ENCODE measurements at regions not wholly inside any gene's neighbourhood (a gene's known extent, or its start where the extent isn't known, plus 50 kb on each side); places are given as distances from the start of the nearest gene placed in this dataset.

DNA sequence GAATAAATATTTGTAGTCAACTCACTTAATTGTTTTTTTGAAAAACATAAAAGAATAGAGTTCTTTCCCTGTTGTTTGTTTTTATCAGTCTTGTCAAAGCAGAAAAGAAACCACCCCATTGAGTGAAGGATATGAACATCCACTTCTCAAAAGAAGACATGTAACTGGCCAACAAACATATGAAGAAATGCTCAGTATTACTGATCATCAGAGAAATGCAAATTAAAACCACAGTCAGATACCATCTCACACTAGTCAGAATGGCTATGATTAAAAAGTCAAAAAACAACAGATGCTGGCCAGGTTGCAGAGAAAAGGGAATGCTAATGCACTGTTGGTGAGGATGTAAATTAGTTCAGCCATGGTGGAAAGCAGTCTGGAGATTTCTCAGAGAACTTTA, 326.1 kb upstream of the EMCN start:
- CTCF ChIA-PET, result no interaction called here
- no peaks in the 10 kb centered on the region for H3K27me3 ChIP-seq (ENCODE audit: control insufficient read depth, insufficient read depth, low read length)
- dilution Hi-C loops (cut with HindIII; ENCODE audit: low sequenced_read_pairs, unreplicated experiment), result no loop called here
- H3K79me1 ChIP-seq (ENCODE audit: low read depth in 1 of 2, low read length in 2 of 2), result no peaks in the 10 kb centered on the region
- BruUV-seq (replicated peaks), result no TSS peak
- H4K20me1 ChIP-seq (ENCODE audit: insufficient read depth, low read length), result no peaks in the 10 kb centered on the region
- in situ Hi-C loops (cut with MboI; ENCODE audit: low sequenced_read_pairs), result no loop called here
- H3K56ac ChIP-seq (ENCODE audit: extremely low read depth, insufficient read depth, low read length), result no peak overlapping the region
- H3K36me3 ChIP-seq (ENCODE audit: control insufficient read depth, insufficient read depth, low read length), result no peaks in the 10 kb centered on the region
- no peak for DNase-seq
- no peak for ATAC-seq (ENCODE audit: low read depth)
- no peak overlapping the region for H3K4ac ChIP-seq (ENCODE audit: low read depth, low read length)
- POLR2A ChIA-PET (ENCODE audit: unreplicated experiment), result no interaction called here
- no peaks in the 10 kb centered on the region for H3K9me1 ChIP-seq (ENCODE audit: insufficient read depth, low read length)
- intact Hi-C loops (cut with micrococcal nuclease), result no loop called here
- no peak overlapping the region for H4K8ac ChIP-seq (ENCODE audit: low read depth in 2 of 2, low read length in 2 of 2)
- TF ChIP-seq, protein P1, sequence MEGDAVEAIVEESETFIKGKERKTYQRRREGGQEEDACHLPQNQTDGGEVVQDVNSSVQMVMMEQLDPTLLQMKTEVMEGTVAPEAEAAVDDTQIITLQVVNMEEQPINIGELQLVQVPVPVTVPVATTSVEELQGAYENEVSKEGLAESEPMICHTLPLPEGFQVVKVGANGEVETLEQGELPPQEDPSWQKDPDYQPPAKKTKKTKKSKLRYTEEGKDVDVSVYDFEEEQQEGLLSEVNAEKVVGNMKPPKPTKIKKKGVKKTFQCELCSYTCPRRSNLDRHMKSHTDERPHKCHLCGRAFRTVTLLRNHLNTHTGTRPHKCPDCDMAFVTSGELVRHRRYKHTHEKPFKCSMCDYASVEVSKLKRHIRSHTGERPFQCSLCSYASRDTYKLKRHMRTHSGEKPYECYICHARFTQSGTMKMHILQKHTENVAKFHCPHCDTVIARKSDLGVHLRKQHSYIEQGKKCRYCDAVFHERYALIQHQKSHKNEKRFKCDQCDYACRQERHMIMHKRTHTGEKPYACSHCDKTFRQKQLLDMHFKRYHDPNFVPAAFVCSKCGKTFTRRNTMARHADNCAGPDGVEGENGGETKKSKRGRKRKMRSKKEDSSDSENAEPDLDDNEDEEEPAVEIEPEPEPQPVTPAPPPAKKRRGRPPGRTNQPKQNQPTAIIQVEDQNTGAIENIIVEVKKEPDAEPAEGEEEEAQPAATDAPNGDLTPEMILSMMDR (conservative IDR thresholded peaks at IDR 0.05; ENCODE audit: low read depth, low read length), result no peak
- TF ChIP-seq BHLHE40 (IDR thresholded peaks at IDR 0.05; ENCODE audit: low read depth, low read length) (no peak), FOS (IDR thresholded peaks at IDR 0.05; ENCODE audit: low read depth, low read length) (no peak), CEBPB (IDR thresholded peaks at IDR 0.05; ENCODE audit: low read depth, low read length) (no peak), CHD1 (IDR thresholded peaks at IDR 0.05; ENCODE audit: low read depth, low read length) (no peak)
- TF ChIP-seq, protein P2, sequence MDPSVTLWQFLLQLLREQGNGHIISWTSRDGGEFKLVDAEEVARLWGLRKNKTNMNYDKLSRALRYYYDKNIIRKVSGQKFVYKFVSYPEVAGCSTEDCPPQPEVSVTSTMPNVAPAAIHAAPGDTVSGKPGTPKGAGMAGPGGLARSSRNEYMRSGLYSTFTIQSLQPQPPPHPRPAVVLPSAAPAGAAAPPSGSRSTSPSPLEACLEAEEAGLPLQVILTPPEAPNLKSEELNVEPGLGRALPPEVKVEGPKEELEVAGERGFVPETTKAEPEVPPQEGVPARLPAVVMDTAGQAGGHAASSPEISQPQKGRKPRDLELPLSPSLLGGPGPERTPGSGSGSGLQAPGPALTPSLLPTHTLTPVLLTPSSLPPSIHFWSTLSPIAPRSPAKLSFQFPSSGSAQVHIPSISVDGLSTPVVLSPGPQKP (IDR thresholded peaks at IDR 0.05; ENCODE audit: borderline replicate concordance, low read depth, low read length), result no peak
- no peaks in the 10 kb centered on the region for H3K9me3 ChIP-seq (ENCODE audit: control insufficient read depth, insufficient read depth, low read length)
- H3K27ac ChIP-seq (ENCODE audit: insufficient read depth, low read length), result no peak overlapping the region
- no peak overlapping the region for H3K9ac ChIP-seq (ENCODE audit: low read depth, low read length)
- no peak overlapping the region for H2BK5ac ChIP-seq (ENCODE audit: low read depth, low read length, poor library complexity, severe bottlenecking)
- H3K4me2 ChIP-seq (ENCODE audit: low read depth, low read length), result no peak overlapping the region
- H2BK120ac ChIP-seq (ENCODE audit: low read depth, low read length), result no peak overlapping the region
- H3K14ac ChIP-seq (replicated peaks; ENCODE audit: low read depth, low read length), result no peak overlapping the region
- no peak overlapping the region for H3K23ac ChIP-seq (ENCODE audit: low read depth, low read length)
- no peak overlapping the region for H4K91ac ChIP-seq (ENCODE audit: insufficient read depth, low read depth, low read length)
- no peak overlapping the region for H2AK9ac ChIP-seq (replicated peaks; ENCODE audit: low read depth, low read length, poor library complexity)
- H2AFZ ChIP-seq (replicated peaks; ENCODE audit: low read length, poor library complexity), result no peak overlapping the region
- no peak overlapping the region for H2AK5ac ChIP-seq (ENCODE audit: low read depth, low read length)
- H3K4me3 ChIP-seq (ENCODE audit: insufficient read depth, low read depth, low read length), result no peak overlapping the region
- no peak overlapping the region for H4K5ac ChIP-seq (ENCODE audit: low read depth, low read length)
- H2BK20ac ChIP-seq (ENCODE audit: low read depth, low read length), result no peak overlapping the region
- no peak overlapping the region for H2BK15ac ChIP-seq (ENCODE audit: low read depth, low read length)
- H3K4me1 ChIP-seq (ENCODE audit: control insufficient read depth, insufficient read depth, low read length), result no peaks in the 10 kb centered on the region
- no peak overlapping the region for H3K18ac ChIP-seq (ENCODE audit: low read depth, low read length)

Data from IMR-90 (cell line).